Amygdala (tissue), 56 donors: ENCODE measurements at regions not wholly inside any gene's neighbourhood (a gene's known extent, or its start where the extent isn't known, plus 50 kb on each side); places are given as distances from the start of the nearest gene placed in this dataset.
"Not testable (repeated sequence)": the region's sequence is repeated elsewhere in the genome, so short reads cannot be mapped to it uniquely, and the experiment has no call there.

Experiments used
- DNase-seq, 56 donors: peaks; one replicate each; lab custom pipeline; 2025; lab: John Stamatoyannopoulos, UW

- no peak for DNase-seq
Observed at GRCh38 chr7:106584914-106585759, 75.8 kb downstream of the CCDC71L start.

DNA sequence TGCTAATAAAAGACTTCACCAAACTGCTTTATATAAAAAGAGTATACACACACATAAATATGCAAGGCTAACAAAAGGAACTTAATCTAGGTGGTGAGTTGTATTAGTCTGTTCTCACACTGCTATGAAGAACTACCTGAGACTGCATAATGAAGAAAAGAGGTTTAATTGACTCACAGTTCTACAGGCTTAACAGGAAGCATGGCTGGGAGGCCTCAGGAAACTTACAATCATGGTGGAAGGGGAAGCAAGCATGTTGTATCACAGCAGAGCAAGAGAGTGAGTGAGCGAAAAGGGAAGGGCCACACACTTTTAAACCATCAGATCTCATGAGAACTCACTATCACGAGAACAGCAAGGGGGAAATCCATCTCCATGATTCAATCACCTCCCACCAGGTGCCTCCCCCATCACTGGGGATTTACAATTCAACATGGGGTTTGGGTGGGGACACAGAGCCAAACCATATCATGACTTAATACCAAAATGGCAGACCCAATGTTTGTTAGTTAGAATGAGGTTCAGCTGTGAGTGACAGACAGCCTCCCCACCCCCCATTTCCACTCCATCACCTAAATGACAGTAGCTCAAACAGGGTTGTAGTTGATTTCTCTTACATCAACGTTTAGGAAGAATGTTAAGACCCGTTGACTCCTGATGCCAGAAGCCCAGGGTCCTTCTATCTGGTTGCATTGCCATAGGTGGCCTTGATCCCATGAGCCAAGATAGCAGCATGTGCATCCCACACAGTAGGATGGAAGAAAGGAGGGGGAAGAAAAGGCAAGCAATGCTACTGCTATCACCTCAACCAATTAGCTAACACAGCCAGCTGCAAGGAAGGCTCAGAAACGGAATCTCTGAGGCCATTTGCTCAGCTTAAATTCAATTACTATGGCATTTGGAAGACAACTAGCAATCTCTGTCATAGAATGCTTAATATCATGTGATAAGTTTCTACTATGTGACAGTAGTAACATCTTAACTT lies 77.0 kb downstream of the CCDC71L start:
- DNase-seq, result no peak

- no peak for DNase-seq
Observed at GRCh38 chr7:106583100-106583499, 77.9 kb downstream of the CCDC71L start.

DNA sequence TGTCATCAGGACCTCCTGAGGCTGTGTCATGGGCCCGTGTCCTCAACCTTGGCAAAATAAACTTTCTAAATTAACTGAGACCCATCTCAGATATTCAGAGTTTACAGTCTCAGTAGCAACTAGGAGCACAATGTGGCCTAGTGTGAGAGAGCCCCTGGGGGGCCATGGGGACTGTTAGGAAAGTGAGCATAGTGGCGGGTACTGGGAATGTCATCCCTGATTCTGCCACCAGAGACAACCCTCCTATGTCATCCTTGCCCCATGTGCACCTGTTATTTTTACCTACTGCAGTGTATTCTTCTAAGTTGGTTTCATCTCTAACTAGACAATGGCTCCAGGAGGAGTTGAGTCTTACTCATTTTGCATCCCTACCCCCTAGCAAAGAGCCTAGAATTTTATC lies 78.6 kb downstream of the CCDC71L start:
- no peak for DNase-seq

GRCh38 chr7:106579086-106579485 lies 81.9 kb downstream of the CCDC71L start:
- DNase-seq, result not testable (repeated sequence)

- DNase-seq, result no peak
Observed at GRCh38 chr7:106575138-106575823, 85.7 kb downstream of the CCDC71L start.

DNA sequence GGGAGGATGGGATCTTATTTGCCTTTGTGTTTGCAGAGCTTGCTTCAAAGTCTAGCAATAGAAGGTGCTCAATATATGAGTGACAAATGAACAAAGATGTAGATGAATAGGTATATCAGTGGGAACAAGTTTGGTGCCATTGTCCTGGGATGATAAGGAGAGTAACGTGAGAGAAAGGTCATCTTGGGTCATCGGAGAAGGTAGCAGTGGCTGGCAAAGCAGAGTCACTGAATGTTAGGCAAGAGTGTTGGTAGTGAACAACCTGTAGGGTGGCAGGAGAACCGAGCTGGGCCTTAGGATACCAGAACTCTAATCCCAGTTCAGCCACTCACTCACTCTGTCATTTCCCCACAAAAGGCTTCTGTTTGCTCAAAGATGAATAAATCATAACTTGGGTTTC lies 87.2 kb downstream of the CCDC71L start:
- no peak for DNase-seq

- no peak for DNase-seq
Observed at GRCh38 chr7:106573125-106573663, 87.8 kb downstream of the CCDC71L start.

DNA sequence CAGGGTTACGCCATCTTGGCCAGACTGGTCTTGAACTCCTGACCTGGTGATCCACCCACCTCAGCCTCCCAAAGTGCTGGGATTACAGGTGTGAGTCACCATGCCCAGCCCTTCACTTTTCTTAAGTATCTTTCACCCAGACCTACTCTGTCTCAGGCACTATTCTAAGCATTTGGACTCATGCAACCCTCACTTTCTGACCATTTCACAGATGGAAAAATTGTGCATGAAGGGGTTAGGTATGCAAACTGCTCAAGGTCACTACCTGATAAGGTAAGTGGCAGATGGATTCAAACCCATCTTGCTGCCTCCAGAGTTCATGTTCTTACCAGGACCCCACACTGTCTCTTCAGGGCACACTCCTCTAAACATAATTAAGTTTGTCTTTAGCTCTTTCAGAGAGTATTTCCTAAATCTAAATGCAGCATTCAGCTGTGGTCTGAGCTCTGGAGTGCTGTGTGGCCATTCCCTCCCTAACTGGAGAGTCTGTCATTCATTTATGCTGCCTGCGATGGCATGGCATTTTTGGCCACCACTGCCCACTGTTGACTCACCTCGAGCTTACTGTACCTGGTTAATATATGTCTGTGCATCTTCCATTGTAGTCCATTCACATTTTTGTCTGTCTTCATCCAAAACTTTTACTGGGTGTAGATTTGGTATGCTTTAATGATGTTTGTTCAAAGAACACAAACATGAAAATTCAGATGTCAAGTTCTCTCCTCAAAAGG lies 88.4 kb downstream of the CCDC71L start:
- DNase-seq, result no peak

- no peak for DNase-seq
Observed at GRCh38 chr7:106571563-106571962, 89.4 kb downstream of the CCDC71L start.

- no peak for DNase-seq
Observed at GRCh38 chr7:106570948-106571418, 90.0 kb downstream of the CCDC71L start.

- no peak for DNase-seq
Observed at GRCh38 chr7:106570146-106570545, 90.8 kb downstream of the CCDC71L start.

DNA sequence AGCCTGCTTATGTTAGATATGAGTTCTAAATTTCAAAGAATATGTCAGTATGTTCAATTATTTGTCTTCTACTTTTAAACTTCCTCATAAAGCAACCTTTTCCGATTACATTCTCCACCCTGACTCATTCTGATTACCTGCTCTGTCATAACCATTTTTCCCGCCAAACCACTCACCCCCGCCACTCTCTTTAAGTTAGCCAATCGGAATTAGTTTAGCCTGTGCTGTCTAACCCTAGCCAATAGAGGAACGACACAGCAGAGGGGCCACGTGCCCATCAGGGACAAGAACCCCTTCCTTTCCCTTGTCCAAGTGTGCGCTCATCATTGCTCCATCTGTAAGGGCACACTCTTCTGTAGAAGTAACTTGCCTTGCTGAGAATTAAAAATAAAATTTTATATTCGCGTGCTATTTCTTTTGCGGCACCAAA lies 91.4 kb downstream of the CCDC71L start:
- DNase-seq, result no peak

- no peak for DNase-seq
Observed at GRCh38 chr7:106568680-106569499, 92.1 kb downstream of the CCDC71L start.

GRCh38 chr7:106568002-106568679 lies 92.8 kb downstream of the CCDC71L start:
- no peak for DNase-seq

- not testable (repeated sequence) for DNase-seq
Observed at GRCh38 chr7:106567204-106568001, 93.6 kb downstream of the CCDC71L start.

DNA sequence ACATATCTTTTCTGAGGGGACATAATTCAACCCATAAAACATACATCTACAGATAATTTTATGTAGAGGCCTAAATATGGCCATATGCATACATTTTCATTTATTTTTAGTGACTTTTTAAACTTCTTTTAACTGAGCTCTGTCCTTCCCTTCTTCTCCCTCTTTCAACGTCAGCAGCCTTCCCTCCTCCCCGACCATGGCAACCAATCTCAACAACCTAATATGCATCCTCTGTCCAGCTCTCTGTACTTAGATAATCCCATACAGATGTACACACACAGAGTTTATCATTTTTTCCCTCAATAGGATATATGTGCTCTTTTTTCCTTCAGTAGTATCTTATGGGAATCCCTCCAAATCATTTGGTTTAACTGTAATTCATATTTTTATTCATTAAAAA lies 94.3 kb downstream of the CCDC71L start:
- no peak for DNase-seq
